Umbilical cord (tissue), 1 donor: ENCODE measurements at regions not wholly inside any gene's neighbourhood (a gene's known extent, or its start where the extent isn't known, plus 50 kb on each side); places are given as distances from the start of the nearest gene placed in this dataset.
A peak's percentile ranks its signal among the peaks of the same experiment; 100 is the strongest.
"Not testable (repeated sequence)": the region's sequence is repeated elsewhere in the genome, so short reads cannot be mapped to it uniquely, and the experiment has no call there.

Experiments used
- DNase-seq: peaks from one replicate; pipeline ENCODE4 v3.0.0-alpha.2; 2015; ENCODE audit warnings: low spot score

DNA sequence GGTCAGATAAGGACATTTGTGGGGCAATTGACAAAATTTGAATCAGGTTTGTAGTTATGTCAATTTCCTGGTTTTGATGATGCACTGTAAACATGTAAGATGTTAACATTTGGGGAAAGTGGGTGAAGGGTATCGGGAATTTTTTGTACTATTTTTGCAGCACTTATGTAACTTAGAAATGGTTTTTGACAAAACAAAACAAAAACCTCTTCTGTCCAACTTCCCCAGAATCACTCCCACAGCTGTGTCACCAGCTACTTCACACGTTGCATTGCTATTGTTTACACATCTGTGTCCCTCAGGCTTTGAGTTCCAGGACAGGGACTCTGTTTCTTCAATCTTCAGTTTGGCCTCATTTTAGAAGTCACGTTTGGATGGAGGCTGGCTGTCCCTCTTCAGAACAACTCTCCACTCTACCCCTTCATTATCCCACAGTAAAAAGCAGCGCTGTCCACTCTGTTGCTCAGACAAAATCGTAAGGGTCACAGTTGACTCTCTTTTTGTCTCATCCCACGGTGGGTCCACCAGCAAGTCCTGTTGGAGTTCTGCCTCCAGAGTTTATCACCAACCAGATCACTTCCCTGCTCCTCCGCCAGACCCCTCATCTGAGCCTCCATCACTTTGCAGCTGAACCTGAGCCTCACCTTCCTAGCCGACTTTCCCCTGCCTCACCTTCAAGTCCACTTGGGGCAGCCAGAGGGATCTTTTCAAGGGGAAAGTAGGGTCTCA is 63.2 kb downstream of the NENF start:
- DNase-seq, result no peak

DNA sequence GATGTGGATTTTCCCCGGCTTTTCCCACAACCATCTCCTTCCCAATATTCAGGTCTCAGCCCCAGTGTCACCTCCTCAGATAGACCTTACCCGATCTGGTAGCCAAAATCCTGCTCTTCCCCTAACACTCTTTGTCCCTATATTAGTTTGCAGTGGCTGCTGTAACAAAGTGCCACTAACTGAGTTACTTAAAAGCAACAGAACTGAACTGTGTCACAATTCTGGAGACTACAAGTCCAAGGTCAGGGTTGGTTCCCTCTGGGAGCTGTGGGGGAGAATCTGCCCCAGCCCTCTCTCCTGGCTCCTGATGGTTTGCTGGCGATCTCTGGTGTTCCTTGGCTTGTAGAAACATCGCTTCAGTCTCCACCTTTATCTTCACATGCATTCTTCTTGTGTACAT is 64.0 kb downstream of the NENF start:
- DNase-seq, result no peak

DNA sequence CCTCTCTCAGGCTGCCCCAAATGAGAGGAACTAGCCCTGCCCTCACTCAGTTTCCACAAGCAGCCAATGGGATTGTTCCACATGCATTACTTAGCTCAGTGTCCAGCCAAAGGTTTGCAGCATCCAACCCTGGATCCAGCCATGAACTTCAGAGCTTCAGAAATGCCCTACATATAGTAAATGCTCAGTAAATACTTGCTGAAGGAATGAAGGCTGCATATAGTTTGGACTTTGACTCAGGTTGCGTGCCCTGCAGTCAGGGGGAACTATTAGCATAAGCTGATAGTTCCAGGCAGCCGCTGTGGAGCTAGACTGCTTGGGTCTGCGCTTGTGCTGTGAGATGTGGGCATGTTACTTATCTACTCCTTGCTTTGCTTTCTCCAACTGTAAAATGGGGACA is 64.8 kb downstream of the NENF start:
- DNase-seq, result no peak

DNA sequence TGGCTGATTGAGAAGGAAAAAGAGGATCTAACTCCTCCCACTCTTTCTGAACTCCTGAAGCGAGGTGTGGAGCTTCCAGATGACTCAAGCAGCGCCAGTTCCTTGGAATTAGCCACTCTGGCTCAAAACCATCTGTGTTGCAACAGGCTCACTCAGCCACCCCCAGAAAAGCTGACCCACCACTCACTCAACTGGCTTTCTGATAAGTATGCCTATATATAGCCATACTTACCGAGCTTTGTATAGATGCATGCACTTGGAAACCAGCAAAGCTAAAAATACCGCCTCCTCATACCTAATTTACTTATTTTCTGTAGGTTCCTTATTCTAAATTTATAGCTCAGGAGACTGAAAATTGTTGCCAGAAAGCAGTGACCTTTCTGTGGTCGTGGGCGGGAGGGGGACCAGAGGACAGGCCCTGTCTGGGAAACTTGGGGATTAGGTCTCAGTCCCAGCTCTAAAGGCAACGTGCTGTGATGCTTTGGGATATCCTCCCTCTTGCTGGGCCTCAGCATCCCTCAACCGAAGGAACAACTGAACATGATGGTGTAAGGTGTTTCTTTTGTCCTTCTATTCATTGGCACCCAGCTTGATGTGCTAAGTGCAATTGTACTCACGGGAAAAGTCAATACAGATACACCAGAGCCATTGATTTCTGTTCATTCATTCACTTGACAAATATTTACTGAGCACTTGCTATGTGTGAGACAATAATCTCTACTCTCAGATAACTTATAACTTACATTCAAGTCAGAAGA is 65.7 kb downstream of the NENF start:
- peak; percentile 66 for DNase-seq

DNA sequence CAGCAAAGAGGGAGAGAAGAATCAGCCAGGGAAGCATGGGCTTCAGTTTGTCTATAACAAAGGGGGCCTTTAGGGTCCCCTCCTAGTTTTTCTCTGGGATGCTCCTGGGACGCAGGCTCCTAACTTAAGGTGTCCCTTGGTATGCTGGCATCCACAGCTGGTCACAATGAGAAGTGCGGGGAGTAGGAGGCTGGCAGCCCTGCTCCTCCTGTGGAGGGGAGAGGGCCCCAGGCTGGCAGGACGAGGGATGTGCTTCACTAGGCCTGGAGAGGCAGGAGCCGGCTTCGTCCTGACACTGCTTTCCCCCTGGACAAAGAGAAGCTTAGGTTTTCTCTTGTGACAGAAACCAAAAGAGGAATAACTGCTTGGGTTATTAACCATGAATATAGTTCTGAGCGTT is 67.6 kb downstream of the NENF start:
- DNase-seq, result no peak

DNA sequence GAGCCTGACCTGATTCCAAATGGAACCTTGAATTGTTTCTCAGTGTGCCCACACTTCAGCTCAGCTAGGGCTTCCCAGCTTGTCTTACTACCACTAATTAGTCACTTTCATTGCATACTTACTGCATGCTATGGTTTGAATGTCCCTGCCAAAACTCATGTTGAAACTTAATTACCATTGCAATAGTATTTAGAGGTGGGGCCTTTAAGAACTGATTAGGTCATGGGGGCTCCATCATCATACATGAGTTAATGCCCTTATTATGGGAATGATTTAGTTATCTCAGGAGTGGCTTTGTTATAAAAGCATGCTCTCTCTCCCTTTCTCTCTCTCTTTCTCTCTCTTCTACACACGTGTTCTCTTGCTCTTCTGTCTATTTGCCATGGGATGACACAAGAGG is 68.3 kb downstream of the NENF start:
- DNase-seq, result no peak

DNA sequence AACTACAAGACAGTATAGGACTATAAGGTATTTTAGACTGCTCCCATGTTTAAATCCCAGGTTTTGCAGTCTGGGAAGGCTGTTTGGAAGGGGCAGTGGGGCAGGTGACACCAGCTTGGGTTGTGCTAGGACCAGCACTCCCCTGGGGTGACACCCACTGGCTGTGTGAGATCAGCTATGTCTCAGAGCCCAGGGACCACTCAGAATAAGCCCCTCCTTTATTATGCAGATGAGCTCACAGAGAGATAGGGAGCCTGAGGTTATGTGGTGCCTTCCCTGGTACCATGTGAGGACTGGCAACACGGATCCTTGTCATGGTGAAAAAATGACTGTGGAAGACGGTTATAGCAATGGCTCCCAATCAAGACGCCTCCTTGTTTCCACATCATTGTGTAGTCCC is 71.0 kb downstream of the NENF start:
- no peak for DNase-seq

DNA sequence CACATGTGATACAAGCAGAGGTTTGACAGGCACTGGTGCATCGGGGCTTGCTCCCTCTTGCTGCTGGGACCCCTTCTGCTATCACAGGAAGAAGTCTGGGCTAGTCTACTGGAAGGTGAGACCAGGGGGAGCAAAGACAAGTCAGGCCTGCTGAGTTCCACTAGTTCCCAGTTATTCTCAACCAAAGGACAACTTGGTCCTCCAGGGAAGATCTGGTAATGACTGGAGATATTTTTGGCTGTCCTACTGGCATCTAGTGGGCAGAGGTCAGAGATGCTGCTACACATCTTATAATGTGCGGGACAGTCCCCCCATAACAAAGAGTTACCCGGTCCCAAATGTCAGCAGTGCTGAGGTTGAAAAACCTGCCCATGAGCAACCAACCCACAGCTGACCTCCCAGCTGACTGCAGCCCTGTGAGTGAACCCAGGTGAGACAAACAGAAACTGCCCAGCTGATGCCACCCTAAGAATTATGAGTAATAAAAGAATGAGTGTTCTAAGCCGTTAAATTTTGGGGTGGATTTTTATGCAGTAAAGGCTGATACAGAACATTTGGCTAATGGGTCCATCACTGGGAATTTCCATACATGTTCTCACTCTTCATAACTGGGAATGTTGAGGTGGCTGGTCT is 71.6 kb downstream of the NENF start:
- DNase-seq, result no peak

DNA sequence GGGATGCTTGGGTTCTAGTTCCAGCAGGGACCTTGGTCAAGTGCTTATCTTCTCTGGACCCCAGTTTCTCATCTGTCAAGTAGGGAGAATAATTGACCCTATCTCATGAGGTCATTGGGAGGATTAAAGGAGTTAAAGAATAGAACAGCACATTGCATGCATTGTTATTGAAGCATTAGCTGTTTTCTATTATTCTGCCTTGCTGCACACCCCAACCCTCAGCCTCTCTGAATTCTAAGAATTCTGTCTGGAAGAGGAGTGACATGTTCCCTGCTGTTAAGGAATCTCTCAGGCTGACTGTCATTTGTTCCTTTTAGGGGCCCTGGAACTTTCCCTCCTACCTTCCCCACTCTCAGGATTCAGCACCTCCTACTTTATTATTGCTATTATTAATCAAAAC is 73.9 kb downstream of the NENF start:
- DNase-seq, result no peak

DNA sequence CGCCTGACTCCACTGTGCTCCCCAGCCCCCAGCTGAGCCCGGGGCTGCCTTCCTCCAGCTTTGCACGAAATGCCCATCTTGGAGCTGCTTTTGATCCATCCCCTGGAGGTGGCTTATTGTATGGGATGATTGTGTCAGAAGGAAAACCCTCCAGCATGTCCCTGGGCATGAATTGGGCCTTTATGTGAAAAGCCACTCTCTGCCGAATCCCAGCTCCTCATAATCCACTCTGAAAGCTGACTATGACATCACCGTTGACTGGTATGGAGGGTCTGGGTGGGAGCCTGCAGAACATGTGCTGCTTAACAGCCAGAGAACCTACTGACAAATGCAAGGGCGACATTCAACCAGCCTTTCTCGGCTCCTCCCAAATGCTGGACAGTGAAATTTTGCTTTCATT is 74.6 kb downstream of the NENF start:
- no peak for DNase-seq

DNA sequence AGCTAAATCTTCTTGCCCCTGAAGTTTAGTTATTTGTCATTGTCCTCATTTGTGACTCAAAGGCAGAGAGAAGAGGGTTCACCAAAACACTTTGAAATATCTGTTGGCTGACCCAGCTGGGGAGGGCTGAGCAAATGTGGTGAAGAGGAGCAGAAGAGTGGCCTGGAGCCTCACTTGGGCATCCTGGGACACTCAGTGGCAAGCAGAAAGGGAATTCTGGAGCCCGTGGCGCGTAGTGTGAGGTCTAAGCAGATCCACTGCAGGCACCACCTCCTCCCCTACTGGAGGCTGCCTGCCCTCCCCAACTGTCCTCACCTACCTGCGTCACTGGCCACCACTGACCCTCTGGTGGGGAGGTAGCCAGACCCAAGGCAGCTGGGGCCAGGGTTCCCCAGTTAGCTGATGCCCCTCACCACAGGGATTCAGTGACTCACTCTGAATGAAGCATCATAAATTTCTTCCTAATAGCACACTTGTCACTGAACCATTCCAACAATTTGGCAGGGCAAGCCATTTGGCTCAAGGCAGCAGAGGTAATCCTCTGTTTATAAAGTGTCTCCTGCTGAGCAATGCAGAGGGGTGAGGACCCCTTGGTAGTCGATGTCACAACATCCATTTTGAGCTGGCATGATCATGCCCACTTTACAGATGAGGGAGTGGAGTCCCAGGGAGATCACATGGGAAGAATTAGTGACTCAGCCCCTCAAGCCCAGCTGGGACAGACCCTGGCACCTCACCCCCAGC is 80.3 kb downstream of the NENF start:
- DNase-seq, result no peak

DNA sequence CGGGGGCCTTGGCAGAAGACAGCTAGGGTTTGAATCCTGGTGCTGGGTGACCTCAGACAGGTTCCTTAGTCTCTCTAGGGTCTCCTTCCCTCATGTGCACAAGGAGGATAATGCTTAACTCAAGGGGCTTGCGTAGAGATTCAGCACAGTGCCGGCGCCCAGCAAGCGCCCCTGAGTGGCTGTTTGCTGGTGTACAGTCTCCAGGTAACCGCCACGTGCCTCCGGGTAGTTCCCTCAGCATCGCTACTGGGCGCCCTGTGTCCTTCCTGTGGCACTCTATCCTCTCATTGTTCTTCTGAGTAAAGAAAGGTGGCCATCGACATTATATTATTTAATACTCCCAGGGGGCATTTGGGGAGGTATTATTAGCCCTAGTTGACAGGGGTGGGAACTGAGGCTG is 80.9 kb downstream of the NENF start:
- DNase-seq, result no peak

DNA sequence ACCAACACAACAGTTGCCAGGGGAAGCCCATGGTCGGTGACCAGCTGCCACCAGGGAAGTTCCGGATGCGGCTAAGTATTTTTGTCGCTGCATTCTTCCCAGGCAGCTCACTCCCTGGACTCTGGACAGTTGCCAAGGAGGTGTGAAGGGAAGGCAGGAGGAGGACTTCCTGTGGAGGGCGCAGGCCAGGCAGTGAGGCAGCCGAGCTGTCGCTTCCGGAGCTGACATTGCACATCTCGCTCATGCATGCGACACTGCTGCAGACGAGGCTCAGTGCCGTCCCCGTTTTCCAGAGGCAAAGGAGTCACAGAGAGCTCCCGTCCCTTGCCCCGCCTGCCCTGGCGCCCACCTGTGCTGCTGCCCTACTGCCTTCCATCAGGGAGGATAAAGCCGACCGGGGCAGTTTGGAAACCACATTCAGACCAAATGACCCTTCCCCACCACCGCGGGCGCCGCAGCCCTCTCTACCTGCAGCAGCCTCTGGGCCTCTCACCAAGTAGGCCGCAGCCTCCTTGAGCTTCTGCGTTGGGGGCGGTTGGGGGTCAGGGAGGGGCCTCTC is 81.4 kb downstream of the NENF start:
- DNase-seq, result peak; percentile 36

DNA sequence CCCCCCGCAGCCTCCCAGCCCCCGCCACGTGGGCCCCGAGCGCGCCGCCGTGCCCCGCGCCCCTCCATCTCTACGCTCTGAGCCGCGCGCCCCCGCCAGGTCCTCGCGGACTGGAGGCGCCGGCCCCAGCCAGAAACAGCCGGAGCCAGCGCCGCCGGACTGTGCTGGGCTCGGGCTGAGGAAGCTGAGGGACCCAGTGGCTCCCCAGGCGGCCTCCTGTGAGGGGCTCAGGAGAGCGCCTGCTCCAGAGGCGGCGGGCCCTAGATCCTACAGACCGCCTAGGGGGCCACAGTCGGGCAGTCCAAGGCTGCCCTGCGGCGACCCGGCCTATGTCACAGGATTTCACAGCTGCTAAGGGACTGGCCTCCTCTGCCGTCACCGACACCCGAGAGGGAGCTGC is 82.1 kb downstream of the NENF start:
- DNase-seq, result peak; percentile 50

DNA sequence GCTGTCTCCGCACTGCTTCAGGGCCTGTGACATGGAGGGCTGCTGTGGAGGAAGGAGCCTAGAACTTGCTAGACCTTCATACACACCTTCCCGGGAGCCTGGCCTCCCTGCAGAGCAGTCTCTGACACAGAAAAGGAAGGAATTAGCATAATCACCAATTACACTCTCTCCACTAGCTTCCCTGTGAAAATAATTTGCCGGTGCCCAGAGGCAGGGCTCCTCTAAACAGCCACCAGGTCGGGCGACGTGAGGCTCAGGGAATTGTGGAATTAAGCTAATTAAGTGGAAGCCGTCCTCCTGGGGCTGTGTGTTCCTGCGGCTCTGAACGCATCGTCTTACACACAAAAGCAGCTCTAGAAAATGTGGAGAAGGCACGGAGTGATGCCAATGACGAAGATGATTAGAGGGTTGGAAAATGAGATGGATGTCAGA is 82.6 kb downstream of the NENF start:
- no peak for DNase-seq

DNA sequence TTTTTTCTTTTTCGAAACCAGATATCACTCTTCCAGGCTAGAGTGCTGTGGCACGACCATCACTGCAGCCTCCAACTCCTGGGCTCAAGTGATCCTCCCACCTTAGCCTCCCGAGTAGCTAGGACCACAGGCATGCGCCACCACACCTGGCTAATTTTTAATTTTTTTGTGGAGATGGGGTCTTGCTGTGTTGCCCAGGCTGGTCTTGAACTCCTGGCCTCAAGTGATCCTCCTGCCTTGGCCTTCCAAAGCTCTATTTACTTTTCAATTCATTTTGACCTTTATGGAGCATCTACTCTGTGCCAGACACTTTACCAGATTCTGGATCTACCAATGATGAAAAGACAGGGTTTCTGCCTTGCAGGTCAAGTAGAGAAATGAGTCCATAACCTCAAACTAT is 83.3 kb downstream of the NENF start:
- DNase-seq, result not testable (repeated sequence)

DNA sequence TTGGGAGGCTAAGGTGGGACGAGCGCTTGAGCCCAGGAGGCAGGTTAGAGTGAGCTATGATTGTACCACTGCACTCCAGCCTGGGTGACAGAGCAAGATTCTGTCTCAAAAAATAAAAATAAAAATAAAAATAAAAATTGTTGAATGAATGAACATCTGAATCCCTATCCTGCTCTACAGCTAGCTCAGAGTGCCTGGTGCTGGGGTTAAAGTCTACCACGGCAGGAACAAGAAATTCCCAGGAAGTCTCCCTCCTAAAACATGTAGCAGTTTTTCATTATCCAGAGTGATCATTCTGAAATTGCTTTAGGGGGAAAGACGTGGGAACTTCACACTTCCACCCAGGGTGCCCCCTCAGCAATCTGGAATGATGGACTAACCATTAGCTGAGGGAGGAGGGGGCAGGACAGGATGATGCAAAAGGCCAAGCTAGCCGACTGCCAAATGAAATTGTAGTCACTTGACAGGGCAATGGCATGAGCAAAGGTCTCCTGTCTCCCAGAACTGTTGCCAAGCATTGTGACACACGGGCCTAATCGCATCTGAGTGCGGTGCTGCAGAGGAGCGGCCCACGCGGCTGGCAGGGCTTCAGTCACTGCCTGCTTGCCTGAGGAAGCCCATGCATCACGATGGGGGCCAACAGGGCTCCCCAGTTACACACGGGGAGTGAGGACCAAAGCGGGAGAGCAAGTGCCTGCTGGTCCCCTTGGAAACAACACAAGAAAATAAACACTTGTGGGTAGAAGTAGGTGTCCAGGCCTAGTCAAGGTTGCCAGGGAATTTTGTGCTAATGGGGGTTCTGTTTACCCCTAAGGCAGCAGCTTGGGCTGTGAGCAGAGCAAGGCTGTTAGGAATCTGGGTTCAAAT is 85.7 kb downstream of the NENF start:
- DNase-seq, result no peak

DNA sequence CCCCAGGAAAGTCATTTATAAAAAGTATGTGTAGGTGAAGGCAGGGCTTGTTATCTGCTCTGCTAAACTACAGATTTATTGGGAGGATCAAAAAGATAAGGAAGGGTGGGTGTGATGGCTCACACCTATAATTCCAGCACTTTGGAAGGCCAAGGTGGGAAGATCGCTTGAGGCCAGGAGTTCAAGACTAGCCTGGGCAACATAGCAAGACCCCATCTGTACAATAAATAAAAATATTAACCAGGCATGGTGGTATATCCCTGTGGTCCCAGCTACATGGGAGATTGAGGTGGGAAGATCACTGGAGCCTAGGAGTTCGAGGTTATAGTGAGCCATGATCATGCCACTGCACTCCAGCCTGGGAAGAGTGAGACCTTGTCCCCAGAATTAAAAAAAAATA is 86.4 kb downstream of the NENF start:
- DNase-seq, result no peak

DNA sequence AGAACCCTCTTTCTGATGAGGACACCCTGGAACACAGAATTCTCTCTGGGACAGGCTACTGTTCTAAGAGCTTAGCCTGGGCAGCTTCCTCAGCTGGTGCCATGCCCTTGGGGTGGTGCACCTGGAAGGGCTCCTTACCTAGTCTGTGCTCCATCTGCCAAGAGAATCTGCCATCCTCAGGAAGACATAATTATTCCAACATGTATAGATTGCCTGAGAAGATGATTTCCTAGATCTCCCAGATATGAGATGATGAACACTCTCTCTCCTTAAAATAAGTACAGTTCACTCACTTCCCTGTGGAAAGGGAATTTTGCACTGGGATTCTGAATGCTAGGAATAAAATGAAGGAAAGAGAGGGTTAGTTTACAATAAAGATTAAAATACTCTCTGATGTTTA is 87.6 kb downstream of the NENF start:
- no peak for DNase-seq

DNA sequence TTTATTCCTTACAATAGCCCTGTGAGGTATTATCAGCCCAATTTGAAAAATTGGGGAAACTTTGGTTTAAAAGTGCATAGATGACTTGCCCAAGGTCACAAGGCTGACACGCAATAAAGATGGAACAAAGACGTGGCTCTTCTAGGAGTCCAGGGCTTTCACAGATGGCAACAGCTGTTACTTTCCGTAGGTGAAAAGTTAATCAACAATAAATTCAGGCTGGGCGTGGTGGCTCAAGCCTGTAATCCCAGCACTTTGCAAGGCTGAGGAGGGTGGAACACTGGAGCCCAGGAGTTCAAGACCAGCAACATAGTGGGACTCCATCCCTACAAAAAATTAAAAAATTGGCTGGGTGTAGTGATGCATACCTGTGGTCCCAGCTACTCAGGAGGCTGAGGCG is 87.8 kb upstream of the ATF3 start:
- DNase-seq, result no peak
